Adipose tissue (tissue), 3 donors: ENCODE measurements at regions not wholly inside any gene's neighbourhood (a gene's known extent, or its start where the extent isn't known, plus 50 kb on each side); places are given as distances from the start of the nearest gene placed in this dataset.

Experiments
- H3K27ac ChIP-seq: one replicate; pipeline ENCODE4 v1.5.1; 2013; ENCODE audit warnings: low read depth, low read length
- WGBS, 3 donors: extraction: QIAGEN DNeasy Blood & Tissue Kit; methylation state at CpG; one replicate each; pipeline ENCODE4 v1.1.7; 2013; 5-methylcytosine and 5-hydroxymethylcytosine counted together
- donor health status: healthy with polysubstance abuse.
- donor health status: Bipolar disorder and iron deficiency.
- donor health status: healthy.

DNA sequence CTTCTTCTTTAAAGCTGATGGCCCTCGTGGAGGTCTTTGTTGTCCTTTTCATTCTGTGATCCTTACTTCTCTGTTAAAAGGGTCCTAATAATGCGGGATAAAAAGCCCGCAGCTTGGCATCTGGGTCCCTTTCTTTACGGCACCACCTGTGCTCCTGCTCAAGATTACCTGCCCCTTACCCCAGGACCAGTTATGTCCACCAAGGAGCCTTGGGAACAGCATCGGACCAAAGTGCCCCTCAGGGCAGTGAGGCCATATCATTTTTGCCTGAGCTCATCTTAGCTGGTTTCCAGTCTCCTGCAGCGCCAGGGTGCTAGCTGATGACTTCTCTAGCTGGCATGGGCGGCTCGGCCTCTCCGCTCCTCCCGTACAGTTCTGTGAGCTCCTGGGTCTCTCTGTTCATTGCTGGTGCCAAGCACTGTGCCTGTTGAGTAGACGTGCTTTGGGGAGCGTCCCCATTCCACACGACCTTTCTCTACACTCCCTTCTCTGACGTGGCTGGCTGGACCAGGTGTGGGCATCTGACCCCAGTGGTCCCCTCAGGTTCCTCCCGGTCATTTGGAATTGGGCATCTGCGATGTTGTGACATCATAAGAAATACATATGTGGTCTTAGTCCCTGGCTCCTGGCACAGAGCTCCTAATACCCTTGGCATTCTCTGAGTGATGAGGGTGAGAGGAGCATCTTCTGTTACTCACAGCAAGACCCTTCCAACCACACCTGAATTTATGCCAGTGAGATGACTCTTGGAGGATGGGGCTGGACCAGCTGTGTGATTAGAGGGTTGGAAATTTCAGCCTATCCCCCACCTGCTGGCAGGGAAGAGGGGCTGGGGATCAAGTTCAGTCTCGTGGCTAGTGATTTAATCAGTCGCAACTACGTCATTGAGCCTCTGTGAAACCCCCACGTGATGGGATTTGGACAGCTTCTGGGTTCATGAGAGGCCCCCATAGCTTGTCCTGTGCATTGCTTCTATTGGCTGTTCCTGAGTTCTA is 134.2 kb upstream of the HS6ST1 start:
- H3K27ac ChIP-seq: no peak overlapping the region
- 90 to 93% (median 92%) methylated on average over 20 of the region's 20 CpGs for WGBS, 3 donors

- 92 to 94% (median 93%) methylated on average over 12 of the region's 12 CpGs for WGBS, 3 donors
- no peak overlapping the region for H3K27ac ChIP-seq
These were observed 136.5 kb upstream of the HS6ST1 start for GRCh38 chr2:128454980-128455720.

GRCh38 chr2:128455721-128456050 is 137.0 kb upstream of the HS6ST1 start:
- WGBS, 3 donors: 86 to 96% (median 94%) methylated on average over 1 of the region's 1 CpG
- H3K27ac ChIP-seq: no peak overlapping the region

DNA sequence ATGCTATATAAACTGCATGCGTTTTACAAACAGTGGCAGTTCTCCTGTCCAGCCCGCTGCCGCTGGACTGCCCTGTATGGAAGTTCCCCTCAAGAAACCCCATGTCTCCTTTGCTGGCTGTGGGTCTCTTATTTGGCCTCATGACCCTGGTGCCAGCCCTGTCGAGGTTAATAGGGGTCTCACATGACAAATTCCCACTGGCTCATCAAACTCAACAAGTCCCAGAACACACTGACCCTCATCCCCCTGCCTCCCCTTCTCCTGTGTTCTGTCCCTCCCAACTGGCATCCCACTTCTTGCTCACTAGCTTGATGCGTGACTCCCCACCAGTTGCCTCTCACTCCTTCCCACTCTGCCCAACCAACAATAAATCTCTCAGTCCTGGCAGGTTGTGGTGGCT is 137.6 kb upstream of the HS6ST1 start:
- 87 to 95% (median 93%) methylated on average over 5 of the region's 5 CpGs for WGBS, 3 donors
- H3K27ac ChIP-seq: no peak overlapping the region

GRCh38 chr2:128457006-128457604 is 138.4 kb upstream of the HS6ST1 start:
- WGBS, 3 donors: 95 to 100% (median 96%) methylated on average over 4 of the region's 4 CpGs
- no peak overlapping the region for H3K27ac ChIP-seq

DNA sequence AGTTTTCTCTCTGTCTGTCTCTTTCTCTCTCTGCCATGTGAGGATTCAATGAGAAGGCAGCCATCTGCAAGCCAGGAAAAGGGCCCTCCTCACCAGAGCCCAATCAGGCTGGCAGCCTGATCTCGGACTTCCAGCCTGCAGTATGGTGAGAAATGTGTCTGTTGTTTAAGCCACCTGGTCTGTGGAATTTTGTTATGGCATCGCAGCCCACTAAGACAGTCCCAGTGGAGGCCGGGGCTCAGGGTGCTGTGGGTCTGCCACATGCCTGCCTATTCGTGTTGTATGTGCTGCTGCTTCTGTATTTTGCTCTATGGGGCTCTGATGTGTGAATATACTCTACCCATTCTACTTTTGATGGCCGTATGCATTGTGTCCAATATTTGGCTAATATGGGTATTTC is 139.0 kb upstream of the HS6ST1 start:
- no peak overlapping the region for H3K27ac ChIP-seq
- 69 to 91% (median 74%) methylated on average over 5 of the region's 5 CpGs for WGBS, 3 donors

GRCh38 chr2:128458505-128458904 is 139.8 kb upstream of the HS6ST1 start:
- no peak overlapping the region for H3K27ac ChIP-seq
- 34 to 59% (median 52%) methylated on average over 2 of the region's 2 CpGs for WGBS, 3 donors

- no peak overlapping the region for H3K27ac ChIP-seq
- 83 to 100% (median 98%) methylated on average over 1 of the region's 1 CpG for WGBS, 3 donors
These were observed 145.8 kb upstream of the HS6ST1 start for GRCh38 chr2:128464456-128464855.

- whole genome bisulfite sequencing, 3 donors: 63 to 90% (median 89%) methylated on average over 4 of the region's 4 CpGs
- H3K27ac ChIP-seq: no peak overlapping the region
These were observed 146.8 kb upstream of the HS6ST1 start for GRCh38 chr2:128465246-128466170.

- 67 to 87% (median 71%) methylated on average over 2 of the region's 2 CpGs for WGBS, 3 donors
- H3K27ac ChIP-seq: no peak overlapping the region
These were observed 147.7 kb upstream of the HS6ST1 start for GRCh38 chr2:128466376-128466775.

GRCh38 chr2:128466776-128467175 is 148.1 kb upstream of the HS6ST1 start:
- H3K27ac ChIP-seq: no peak overlapping the region
- WGBS, 3 donors: 92 to 93% (median 92%) methylated on average over 2 of the region's 2 CpGs

DNA sequence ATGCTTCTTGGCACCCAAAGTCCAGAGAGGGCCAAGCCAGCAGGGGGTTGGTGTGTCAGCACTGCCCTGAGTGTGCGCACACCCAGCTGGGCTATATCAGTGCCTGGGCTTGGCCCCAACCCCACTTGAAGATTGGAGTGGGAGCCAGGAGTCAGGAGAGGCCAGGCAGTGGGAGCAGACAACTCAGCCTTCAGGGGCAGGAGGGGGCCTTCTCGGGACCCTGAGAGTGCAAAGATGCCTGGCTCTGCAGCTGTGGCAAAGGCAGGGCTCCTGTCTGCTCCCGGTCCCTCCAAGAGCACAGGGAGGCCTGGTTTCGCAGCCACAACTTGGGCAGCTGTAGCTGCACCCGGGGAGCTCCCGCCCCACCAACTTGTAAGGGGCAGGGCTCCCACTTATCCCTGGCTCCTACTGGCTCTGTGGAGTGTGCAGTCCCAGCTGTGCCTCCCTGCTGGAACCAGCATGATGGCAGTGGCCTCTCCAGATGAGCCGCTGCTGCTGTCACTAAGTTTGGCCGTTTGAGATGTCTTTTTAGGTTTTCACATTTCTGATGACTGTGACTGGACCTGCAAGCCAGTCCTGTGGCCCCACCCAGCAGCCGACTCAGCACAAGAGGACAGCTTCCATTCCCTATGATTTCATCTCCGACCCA is 148.8 kb upstream of the HS6ST1 start:
- WGBS, 3 donors: 89 to 95% (median 90%) methylated on average over 10 of the region's 10 CpGs
- H3K27ac ChIP-seq: no peak overlapping the region

GRCh38 chr2:128468186-128468920 is 149.7 kb upstream of the HS6ST1 start:
- H3K27ac ChIP-seq: no peak overlapping the region
- WGBS, 3 donors: 76 to 87% (median 86%) methylated on average over 3 of the region's 3 CpGs

- no peak overlapping the region for H3K27ac ChIP-seq
- WGBS, 3 donors: 96 to 100% (median 96%) methylated on average over 1 of the region's 1 CpG
These were observed 150.5 kb upstream of the HS6ST1 start for GRCh38 chr2:128469203-128469602.

DNA sequence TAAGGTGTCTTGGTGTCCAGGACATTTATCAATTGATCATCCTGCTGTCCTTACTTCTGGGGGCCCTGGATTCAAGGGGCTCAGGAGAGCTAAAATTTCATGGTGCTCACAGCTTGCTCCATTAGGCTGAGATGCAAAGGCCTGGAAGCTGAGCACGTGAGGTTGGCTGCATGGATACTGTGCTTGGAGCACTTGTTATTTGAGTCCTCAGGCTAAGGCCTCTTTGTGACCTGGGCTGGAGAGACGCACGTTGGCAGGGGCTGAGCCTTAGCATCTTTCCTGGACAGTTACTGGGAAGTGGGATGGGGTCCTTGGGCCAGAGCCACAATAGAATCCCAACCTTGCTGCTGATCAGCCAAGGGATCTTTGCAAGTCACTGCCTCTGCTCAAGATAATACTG is 151.2 kb upstream of the HS6ST1 start:
- H3K27ac ChIP-seq: no peak overlapping the region
- 92 to 96% (median 94%) methylated on average over 3 of the region's 3 CpGs for WGBS, 3 donors

- no peak overlapping the region for H3K27ac ChIP-seq
- 10 to 42% (median 27%) methylated on average over 5 of the region's 5 CpGs for WGBS, 3 donors
These were observed 154.1 kb upstream of the HS6ST1 start for GRCh38 chr2:128472789-128473174.
